GM21786 (cell line): ENCODE measurements at regions not wholly inside any gene's neighbourhood (a gene's known extent, or its start where the extent isn't known, plus 50 kb on each side); places are given as distances from the start of the nearest gene placed in this dataset.
A peak's percentile ranks its signal among the peaks of the same experiment; 100 is the strongest.

Experiments used
- ATAC-seq: cut with Tn5 transposase; IDR thresholded peaks from one replicate; pipeline ENCODE4 v1.9.1; 2021; ENCODE audit not compliant: unreplicated experiment

DNA sequence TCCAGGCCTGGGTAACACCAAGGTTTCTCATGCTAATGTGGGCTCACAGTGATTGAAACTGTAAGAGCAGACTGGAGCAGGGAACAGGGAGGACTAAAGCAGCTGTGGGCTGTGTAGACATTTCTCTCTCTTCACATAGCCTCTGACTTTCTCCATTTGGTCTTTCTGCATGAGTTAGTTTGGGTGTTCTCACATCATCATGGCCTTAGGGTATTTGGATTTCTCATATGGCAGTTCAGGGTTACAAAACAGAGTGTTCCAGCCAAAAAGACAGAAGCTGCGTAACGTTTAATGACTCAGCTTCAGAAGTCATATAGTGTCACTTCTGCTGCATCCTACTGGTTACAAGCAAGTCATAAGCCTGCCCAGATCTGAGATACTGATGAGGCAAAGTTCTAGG, 52.0 kb upstream of the OSBPL8 start:
- no peak for ATAC-seq

DNA sequence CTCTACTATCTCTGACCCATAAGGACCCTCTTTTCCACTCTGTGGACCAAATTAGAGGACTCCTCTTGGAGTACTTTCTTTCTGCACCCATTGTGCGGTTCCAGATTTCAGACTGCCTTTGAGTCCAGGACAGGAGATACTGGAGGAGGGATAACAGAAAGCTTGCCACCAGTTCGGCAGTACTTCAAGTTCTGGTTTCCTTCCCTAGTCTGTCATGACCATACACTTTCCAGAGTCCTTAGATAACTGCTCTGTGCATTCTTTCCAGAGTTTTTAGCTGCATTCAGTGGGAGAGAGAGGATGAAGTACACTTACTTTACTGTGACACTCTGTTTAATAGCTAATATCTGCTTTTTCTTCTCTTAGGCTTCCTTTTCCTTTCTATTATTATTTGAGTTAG, 54.8 kb upstream of the OSBPL8 start:
- ATAC-seq, result no peak

DNA sequence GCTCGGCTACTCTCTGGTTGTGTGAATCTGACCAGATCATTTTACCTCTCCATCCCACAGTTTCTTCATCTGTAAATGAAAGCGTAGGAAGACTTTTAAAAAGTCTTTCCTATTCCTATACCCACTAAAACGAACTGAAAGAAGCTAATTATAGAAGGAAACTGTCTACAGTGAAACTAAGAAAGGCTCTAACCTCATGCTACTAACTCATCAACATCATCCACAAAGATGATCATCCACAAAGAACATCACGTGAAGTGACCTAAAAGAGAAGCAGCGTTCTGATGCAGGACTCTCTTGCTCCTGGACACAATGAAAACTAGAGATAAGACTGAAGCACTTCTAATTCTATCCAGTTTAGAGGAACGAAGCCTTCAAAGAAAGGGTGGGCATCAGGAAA, 58.5 kb upstream of the OSBPL8 start:
- no peak for ATAC-seq

DNA sequence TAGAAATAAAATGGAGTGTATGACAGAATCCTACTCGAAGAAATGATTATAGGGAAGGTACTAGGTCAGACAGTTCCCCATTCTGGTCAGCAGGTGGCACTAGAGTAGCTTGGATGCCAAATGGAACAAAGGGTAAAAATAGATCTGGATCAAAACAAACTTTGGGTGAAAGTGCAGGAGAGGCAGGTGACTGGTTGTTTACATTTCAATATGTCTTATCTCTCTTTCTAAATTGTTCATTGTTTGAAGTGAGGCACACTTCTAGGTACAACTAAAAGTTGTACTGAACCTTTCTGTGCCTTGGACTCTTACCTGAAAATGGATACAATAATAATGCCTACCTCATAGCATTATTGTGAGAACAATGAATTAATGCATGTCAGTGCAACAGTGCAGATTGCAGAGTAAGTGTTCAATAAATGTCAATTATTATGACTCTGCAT, 62.0 kb upstream of the OSBPL8 start:
- ATAC-seq, result peak; percentile 72

DNA sequence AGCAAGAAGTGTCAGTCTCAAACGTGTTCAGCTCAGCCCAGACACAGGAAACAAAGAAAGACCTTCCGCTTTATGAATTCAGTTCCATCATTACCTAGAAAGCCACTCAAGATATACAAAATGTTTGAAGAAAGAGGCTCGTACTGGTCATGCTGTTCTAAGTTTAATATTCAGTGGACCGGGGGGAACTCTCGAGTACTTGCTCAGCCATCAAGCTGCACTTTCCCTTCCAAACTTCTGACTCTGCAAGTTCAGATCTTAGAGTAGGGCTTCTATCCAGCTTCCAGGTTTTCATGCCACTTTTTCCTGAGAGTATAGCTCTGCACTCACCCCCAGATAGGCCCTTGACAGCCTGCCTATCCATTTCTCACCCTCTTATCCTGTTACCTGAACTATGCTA, 62.8 kb upstream of the OSBPL8 start:
- ATAC-seq, result no peak

DNA sequence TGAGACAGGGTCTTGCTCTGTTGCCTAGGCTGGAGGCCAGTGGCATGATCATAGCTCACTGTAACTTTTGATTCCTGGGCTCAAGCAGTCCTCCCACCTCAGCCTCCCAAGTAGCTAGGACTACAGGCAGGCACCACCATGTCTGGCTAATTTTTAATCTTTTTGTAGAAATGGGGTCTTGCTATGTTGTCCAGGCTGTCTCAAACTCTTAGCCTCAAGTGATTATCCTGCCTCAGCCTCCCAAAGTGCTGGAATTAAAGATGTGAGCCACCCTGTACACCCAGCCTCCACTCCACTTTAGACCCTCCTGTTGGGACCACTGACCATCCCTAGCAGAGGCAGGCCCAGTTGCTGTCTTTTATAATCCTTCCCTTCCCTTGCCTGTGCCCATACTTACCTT, 63.3 kb upstream of the OSBPL8 start:
- no peak for ATAC-seq

DNA sequence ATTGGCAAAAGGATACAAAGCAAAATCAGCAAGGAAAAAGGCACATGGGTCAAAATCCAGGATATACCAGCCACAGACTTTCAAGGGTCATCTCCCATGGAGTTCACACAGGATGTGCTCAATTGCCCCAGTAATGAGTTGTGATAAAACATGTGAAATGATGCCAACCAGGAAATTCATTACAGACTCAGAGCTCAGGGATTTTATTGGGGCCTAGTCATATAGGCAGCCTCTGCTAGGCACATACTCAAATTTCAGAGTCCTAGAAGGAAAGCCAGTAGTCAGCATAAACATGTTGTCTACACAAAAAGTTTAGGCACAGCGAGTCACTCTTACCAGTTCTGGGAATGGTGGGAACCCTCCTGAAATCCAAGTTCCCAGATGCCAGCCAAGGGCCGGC, 64.4 kb upstream of the OSBPL8 start:
- ATAC-seq, result no peak

DNA sequence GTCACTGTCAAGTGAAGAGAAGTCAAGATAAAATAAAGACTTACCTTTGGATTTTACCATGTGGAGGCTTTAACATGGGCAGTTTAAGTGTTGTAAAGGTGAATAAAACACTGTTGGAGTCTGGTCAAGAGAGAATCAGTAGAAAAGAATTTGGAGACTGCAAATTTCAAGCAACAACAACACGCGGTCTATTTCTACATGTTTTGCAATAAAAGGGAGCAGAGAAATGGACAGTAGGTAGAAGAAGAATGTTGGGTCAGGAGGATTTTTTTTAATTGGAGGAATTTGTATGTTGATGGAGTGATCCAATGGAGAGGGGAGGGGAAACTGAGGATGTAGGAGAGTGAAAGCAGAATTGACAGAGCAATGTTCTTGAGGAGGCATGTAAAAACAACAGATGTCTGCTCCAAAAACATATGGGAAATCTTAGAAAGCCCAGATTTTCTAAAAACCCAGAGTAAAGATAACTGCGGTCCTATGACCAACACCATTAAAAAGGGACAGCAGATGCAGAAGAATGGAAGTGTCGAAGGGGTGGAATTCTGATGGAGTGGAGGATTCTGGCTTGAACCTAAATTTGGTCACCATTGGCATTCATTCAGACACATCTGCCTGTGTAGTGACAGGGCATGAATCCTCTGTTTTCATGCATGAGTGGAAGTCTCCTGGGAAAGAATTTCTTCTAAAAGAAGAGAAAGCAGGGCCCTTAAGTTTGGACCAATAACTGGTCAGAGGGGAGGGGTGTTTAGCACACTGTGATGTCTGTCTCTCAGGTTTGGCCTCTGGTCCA, 68.0 kb upstream of the OSBPL8 start:
- ATAC-seq, result no peak

DNA sequence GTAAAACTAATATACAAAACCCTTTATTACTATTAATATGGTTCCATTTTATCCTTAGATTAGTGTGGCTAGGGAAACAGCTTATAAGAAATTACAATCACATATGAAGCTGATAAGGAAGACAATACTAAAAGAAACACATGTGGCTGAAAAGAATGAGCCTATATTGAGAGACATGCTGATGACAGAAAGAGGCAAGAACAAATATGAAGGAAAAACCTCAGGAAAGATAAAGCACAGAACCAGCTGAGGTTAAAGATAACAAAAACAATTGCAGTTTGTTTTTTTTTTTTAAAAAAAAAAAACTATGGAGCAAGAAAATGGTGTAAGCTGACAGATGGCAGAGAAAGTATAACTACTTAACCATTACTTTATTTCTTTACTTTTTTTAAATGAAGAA, 69.2 kb upstream of the OSBPL8 start:
- no peak for ATAC-seq

DNA sequence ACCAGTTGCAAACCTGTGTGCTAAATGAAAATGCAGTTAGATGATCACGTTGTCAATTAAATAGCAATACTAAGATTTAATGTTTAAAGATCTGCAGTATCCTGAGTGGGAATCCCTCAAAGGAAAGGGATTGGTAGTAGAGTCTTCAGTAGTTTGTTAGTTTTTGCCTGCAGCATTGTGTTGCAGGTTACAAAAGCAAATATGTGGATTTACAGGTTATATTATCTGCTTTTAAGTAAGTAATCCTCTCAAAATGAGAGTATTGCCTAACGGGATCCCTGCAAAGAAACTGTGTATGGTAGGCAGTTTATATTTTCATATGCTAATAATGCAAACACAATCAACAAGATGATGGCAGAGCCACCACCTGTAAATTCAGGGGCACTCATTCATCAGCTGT, 72.2 kb upstream of the OSBPL8 start:
- no peak for ATAC-seq

DNA sequence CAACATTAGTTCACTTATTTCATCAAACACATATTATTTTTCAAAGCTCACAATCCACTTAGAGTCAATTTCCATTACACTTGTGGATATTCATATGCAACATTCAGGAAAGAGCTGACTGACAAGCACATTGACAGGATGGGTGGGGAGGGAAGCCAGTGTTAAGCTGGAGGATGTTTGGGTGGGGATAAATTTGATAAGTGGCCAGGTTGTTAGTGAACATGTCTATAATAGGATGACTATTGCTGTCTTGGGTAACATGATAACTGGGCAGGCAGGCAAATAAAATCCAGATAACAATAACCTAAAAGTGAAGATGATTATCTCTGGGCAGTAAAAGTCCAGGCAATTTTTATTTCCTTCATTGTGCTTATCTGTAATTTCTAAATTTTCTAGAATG, 73.8 kb upstream of the OSBPL8 start:
- ATAC-seq, result no peak

DNA sequence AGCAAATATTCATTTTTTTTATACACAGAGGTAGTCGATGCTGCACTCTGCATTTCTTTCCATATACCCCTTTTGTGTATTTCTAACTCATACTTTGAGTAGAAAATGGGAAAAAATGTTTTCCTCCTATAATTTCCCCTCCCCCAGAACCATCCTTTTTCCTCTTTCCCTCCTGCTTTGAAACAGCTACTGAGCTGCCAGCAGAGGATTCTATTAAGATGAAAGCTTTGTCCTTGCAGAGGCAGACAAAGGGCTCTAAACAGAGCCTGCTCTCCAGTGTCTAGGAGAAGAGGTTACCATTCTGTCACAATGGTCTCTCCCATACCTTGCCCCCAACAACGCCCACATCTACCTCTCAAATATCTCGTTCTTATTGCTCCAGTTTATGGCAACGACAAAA, 74.6 kb upstream of the OSBPL8 start:
- ATAC-seq, result no peak

DNA sequence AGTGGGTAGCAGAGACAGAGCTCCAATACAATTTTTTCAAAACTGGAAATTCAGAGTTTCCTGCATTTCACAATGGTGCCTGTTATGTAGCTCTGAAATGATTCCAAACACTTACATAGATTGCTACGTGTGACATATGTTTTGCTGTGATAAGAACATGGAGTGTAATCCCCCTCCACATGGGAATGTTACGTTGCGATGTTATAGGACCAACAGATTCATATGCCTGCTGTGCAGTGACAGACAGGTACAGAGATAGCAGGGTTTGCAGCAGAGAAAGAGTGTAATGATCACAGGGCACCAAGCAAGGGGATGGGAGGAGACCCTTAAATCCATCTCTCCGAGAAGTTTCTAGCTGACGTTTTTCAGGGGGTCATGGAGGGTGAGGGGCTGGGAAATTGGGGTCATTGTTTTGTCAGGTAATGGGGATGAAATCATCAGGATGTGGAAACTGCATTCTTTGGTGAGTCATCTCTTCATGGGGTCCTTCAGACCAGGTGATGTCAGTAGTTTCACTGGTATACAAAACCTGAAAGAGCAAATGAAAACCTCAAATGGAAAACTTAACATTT, 76.6 kb upstream of the OSBPL8 start:
- ATAC-seq, result no peak

DNA sequence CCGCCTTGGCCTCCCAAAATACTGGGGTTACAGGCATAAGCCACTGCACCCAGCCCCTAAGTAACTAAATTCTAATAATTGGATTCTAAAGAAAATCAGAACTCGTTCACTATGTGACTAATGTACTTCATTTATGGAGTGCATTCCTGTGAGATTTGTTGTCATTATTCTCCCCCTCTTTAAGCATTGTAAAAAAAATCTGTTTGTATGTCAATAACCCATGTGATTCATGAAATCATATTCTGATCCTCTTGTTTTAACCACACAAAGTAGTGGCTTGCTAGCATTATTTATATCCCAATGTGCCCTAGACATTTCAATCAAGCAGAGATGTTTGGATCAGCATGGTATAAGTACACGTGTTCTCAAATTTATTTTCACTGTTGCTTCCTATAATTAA, 78.2 kb upstream of the OSBPL8 start:
- no peak for ATAC-seq

DNA sequence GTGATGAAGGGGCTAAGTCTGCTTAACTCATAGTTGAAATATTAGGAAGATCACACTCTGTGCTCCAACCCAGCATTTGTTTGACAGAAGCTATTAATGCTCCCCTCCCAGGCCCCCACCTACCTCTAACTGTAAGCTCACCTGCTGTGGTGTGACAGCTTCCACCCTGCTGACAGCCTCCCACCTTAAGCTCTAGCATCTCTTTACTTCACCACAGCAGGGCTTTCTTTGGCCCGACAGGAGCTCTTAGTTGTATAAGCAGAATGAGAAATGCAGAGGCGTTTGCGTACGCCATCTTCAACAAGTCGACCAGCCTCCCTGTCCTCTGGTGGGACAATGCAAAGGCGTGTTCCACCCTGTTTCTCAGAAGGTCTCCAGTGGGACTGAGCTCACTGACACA, 80.1 kb upstream of the OSBPL8 start:
- no peak for ATAC-seq

DNA sequence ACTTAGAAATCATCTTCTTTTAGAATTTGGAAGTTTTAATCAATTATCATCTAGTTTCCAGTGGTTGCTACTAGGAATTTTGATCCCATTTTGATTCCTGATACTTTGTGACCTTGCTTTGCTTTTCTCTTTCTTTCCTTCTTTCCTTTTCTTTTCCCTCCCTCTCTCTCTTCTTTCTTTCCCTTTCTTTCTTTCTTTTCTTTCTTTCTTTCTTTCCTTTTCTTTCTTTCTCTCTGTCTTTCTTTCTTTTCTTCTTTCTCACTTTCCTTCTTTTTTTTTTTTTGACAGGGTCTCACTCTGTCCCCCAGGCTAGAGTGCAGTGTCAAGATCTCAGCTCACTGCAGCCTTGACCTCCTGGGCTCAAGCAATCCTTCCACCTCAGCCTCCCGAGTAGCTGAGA, 81.5 kb upstream of the OSBPL8 start:
- ATAC-seq, result no peak

DNA sequence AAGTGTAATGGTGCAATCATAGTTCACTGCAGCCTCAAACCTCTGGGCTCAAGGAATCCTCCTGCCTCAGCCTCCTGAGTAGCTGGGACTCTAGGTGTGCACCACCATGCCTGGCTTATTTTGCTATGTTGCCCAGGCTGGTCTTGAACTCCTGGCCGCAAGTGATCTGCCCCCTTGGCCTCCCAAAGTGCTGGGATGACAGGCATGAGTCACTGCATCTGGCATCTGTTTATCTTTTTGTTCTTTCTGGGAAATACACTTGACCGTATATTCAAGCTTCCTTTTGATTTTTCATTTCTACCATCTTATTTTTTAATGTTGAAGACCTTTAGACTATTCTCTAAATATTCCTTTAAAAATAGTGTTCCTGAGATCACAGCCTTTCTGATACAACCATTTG, 82.4 kb upstream of the OSBPL8 start:
- ATAC-seq, result no peak

DNA sequence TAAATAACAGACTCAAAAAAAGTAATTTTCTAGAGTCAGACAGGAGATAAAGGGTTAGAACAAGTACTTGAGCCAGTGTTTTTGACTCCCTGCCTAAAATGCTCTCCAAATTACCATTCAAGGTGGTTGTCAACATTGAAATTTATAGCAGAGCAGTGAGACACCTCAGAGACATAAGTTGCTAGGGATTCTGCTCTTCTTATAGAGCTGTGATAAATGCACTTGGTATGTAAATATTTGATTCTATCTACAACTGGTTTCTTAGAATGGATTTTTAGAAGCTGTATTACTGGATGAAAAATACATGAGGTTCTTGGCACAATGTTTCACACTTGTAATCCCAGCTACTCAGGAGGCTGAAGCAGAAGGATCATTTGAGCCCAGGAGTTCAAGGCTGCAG, 83.9 kb upstream of the OSBPL8 start:
- ATAC-seq, result no peak

DNA sequence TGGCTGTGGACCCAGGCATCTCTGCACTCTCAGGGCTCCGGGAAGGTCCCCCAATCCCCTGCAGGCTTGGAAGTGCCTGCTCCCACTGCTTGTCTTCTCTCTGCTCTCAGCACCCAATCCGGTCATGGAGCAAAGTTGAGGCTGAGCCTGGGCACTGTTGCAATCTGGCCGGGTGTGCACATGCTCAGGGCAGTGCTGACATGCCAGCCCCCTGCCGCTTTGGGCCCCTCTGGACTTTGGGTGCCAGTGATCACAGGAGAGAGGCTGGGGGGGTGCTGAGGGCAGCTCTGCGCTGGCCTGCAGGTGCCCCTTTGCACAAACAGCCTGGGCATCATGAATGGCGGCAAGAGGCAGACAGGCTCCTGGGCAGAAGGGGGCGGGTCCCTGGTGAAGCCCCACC, 85.4 kb upstream of the OSBPL8 start:
- no peak for ATAC-seq

DNA sequence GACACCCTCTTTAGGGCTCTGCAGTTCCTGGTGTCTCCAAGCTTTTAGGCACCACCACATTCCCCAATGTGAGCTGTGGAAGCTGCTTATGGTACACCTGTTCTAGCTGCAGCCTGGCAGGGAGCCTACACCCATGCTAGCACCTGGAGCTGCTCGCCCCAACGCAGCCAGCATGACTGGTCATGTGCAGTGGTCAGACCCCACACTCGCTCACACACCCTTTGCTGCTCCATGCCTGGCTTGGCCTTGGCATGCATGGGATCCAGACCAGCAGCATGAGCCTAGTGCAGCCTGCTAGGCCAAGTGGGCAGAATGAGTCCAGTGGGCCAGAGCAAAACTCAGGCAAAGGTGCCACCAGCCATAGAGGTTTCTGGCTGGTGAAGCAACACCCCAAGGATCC, 86.4 kb upstream of the OSBPL8 start:
- ATAC-seq, result no peak

DNA sequence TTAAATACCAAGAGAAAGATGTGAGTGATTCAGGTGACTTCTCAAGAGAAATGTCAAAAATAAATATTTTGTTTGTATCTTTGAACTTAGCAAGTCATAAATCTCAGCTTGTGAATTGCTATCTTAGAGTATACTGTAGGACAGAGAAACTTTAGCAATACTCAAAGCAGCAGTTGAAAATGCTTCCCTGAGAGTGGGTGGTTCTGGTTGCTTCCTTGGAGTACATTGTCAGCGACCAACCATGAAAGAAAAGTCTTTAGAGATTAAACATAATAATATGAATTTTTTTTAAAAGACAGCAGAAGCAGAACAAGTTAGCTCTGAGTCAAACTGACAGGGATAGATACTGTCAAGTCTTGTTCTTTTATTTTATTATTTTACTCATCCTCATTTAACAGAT, 86.8 kb upstream of the OSBPL8 start:
- no peak for ATAC-seq

DNA sequence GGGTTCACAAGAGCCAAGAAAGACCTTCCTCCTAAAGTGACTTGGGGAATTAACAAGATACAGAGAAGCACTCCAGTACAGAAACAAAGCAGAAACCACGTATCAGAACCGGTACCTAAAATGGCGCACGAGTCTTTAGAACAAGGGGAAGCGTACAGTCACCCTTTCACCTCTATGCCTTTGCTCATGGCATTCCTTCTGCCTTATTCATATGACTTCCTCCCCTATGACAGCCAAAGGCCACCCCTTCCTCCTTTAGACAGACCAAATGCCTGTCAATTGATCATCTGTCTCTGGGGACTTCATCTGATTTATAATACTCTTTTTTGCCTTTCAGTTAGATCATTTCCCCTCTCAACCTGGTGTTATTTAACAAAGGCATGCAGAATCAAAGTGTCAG, 89.5 kb upstream of the OSBPL8 start:
- ATAC-seq, result no peak

DNA sequence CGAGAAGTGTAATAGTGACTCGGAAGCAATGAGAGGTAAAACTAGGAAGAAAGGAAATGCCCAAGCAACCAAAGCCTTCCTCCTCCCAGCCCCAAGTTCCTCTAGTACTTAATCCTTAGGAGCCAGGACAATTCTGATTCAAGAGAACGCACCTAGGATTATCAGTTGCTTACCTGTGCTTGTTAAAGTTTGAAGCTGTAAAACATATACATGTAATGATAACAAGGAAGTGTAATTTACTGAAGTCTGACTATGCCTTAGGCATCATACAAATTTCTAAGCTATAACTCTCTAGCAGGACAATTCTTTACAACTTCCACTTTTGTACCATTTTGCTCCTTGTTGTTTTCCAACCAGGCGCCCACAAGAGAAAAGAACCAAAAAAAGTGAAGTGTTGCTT, 92.8 kb upstream of the OSBPL8 start:
- ATAC-seq, result no peak
